ENCODE measurements at regions not wholly inside any gene's neighbourhood (a gene's known extent, or its start where the extent isn't known, plus 50 kb on each side); places are given as distances from the start of the nearest gene placed in this dataset.
"Not testable (repeated sequence)": the region's sequence is repeated elsewhere in the genome, so short reads cannot be mapped to it uniquely, and the experiment has no call there.

GRCh38 chr17:19474405-19474804, 59.2 kb upstream of the SLC47A1 start:
- H3K79me2 ChIP-seq (ENCODE audit: insufficient read depth, low read length); H3K9ac ChIP-seq (ENCODE audit: insufficient read depth, low read depth, low read length); H3K4me2 ChIP-seq (ENCODE audit: low read depth, low read length); in situ Hi-C loops (cut with HindIII; ENCODE audit: extremely low pct_ligation_motif_present, low pct_unique_long_range_greater_than_20kb); ATAC-seq; intact Hi-C loops (cut with micrococcal nuclease; ENCODE audit: unreplicated experiment); FAIRE-seq; H3K36me3 ChIP-seq (replicated peaks in 1 of 2; ENCODE audit: control insufficient read depth in 1 of 2, insufficient read depth in 2 of 2, low read length in 2 of 2); POLR2A ChIA-PET; H3K4me3 ChIP-seq (replicated peaks in 1 of 3; ENCODE audit: insufficient read depth in 1 of 3, low read depth in 2 of 3, low read length in 3 of 3); DNase-seq (ENCODE audit: low spot score); H4K20me1 ChIP-seq (ENCODE audit: insufficient read depth, low read length); BruUV-seq (replicated peaks); H3K27me3 ChIP-seq (ENCODE audit: control insufficient read depth in 1 of 2, insufficient read depth in 2 of 2, low read length in 2 of 2); H3K4me1 ChIP-seq (ENCODE audit: insufficient read depth, low read length); H3K9me3 ChIP-seq (ENCODE audit: low read length); H2AFZ ChIP-seq (ENCODE audit: low read length); CTCF ChIA-PET (ENCODE audit: low intra/inter-chr PET ratio, low total read pairs); H3K27ac ChIP-seq (ENCODE audit: extremely low read length, insufficient read depth, low read length): not testable (repeated sequence)
- TF ChIP-seq ZNF121 (CRISPR knock-in tag; IDR thresholded peaks at IDR 0.05), result peak; percentile 37; the same call in 1 of the 2 replicates
- 62% methylated on average over 3 of the region's 3 CpGs for WGBS (ENCODE audit: low lambda C conversion rate)

DNA sequence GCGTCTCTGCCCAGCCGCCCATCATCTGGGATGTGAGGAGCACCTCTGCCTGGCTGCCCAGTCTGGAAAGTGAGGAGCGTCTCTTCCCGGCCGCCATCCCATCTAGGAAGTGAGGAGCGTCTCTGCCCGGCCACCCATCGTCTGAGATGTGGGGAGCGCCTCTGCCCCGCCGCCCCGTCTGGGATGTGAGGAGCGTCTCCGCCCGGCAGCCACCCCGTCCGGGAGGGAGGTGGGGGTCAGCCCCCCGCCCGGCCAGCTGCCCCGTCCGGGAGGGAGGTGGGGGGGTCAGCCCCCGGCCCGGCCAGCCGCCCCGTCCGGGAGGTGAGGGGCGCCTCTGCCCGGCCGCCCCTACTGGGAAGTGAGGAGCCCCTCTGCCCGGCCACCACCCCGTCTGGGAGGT, 57.9 kb upstream of the SLC47A1 start:
- CTCF ChIA-PET (ENCODE audit: low intra/inter-chr PET ratio, low total read pairs), result not testable (repeated sequence)

GRCh38 chr17:19482576-19482975, 51.1 kb upstream of the SLC47A1 start:
- Histone ChIP-seq H3K79me2 (ENCODE audit: insufficient read depth, low read length) (no peaks in the 10 kb centered on the region), H3K36me3 (replicated peaks in 1 of 2; ENCODE audit: control insufficient read depth in 1 of 2, insufficient read depth in 2 of 2, low read length in 2 of 2) (no peaks in the 10 kb centered on the region), H2AFZ (ENCODE audit: low read length) (no peak overlapping the region), H3K9me3 (ENCODE audit: low read length) (no peaks in the 10 kb centered on the region), H3K4me1 (ENCODE audit: insufficient read depth, low read length) (no peaks in the 10 kb centered on the region), H3K27ac (ENCODE audit: extremely low read length, insufficient read depth, low read length) (no peak overlapping the region), H3K9ac (ENCODE audit: insufficient read depth, low read depth, low read length) (no peak overlapping the region), H3K27me3 (ENCODE audit: control insufficient read depth in 1 of 2, insufficient read depth in 2 of 2, low read length in 2 of 2) (peaks cover 0 to 6% of the 10 kb centered on the region in 2 experiments; a peak in 1 of 5 replicates), H4K20me1 (ENCODE audit: insufficient read depth, low read length) (no peaks in the 10 kb centered on the region), H3K4me2 (ENCODE audit: low read depth, low read length) (no peak overlapping the region), H3K4me3 (replicated peaks in 1 of 3; ENCODE audit: insufficient read depth in 1 of 3, low read depth in 2 of 3, low read length in 3 of 3) (no peak overlapping the region)
- no peak for FAIRE-seq
- in situ Hi-C loops (cut with HindIII; ENCODE audit: extremely low pct_ligation_motif_present, low pct_unique_long_range_greater_than_20kb), result no loop called here
- ATAC-seq, result no peak
- ChIA-PET CTCF (ENCODE audit: low intra/inter-chr PET ratio, low total read pairs) (no interaction called here), POLR2A (no interaction called here)
- intact Hi-C loops (cut with micrococcal nuclease; ENCODE audit: unreplicated experiment), result no loop called here
- 2% methylated on average over 1 of the region's 1 CpG for WGBS (ENCODE audit: low lambda C conversion rate)
- no TSS peak for BruUV-seq (replicated peaks)
- TF ChIP-seq TP53 (CRISPR knock-in tag; conservative IDR thresholded peaks at IDR 0.05) (no peak), SNAPC5 (CRISPR knock-in tag; IDR thresholded peaks at IDR 0.05; ENCODE audit: borderline replicate concordance) (no peak), GTF3A (CRISPR knock-in tag; conservative IDR thresholded peaks at IDR 0.05) (no peak), PHF8 (CRISPR knock-in tag; IDR thresholded peaks at IDR 0.05) (no peak), KAT7 (CRISPR knock-in tag; IDR thresholded peaks at IDR 0.05; ENCODE audit: borderline replicate concordance) (no peak), ZSCAN30 (CRISPR knock-in tag; IDR thresholded peaks at IDR 0.05) (no peak), SUZ12 (IDR thresholded peaks at IDR 0.05; ENCODE audit: low read depth, low read length) (no peak), ARHGAP35 (CRISPR knock-in tag; IDR thresholded peaks at IDR 0.05; ENCODE audit: borderline replicate concordance) (no peak)
- TF ChIP-seq, protein P1, sequence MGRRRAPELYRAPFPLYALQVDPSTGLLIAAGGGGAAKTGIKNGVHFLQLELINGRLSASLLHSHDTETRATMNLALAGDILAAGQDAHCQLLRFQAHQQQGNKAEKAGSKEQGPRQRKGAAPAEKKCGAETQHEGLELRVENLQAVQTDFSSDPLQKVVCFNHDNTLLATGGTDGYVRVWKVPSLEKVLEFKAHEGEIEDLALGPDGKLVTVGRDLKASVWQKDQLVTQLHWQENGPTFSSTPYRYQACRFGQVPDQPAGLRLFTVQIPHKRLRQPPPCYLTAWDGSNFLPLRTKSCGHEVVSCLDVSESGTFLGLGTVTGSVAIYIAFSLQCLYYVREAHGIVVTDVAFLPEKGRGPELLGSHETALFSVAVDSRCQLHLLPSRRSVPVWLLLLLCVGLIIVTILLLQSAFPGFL (CRISPR knock-in tag; IDR thresholded peaks at IDR 0.05), result no peak
- DNase-seq (ENCODE audit: low spot score), result no peak

More for the DNA sequence above, 57.9 kb upstream of the SLC47A1 start:
- 76% methylated on average over 18 of the region's 31 CpGs for WGBS (ENCODE audit: low lambda C conversion rate)
- FAIRE-seq; BruUV-seq (replicated peaks); H4K20me1 ChIP-seq (ENCODE audit: insufficient read depth, low read length); DNase-seq (ENCODE audit: low spot score); H3K79me2 ChIP-seq (ENCODE audit: insufficient read depth, low read length); H3K4me2 ChIP-seq (ENCODE audit: low read depth, low read length); H3K9ac ChIP-seq (ENCODE audit: insufficient read depth, low read depth, low read length); H3K27me3 ChIP-seq (ENCODE audit: control insufficient read depth in 1 of 2, insufficient read depth in 2 of 2, low read length in 2 of 2); H3K4me1 ChIP-seq (ENCODE audit: insufficient read depth, low read length); intact Hi-C loops (cut with micrococcal nuclease; ENCODE audit: unreplicated experiment); ATAC-seq; POLR2A ChIA-PET; H2AFZ ChIP-seq (ENCODE audit: low read length); H3K36me3 ChIP-seq (replicated peaks in 1 of 2; ENCODE audit: control insufficient read depth in 1 of 2, insufficient read depth in 2 of 2, low read length in 2 of 2); H3K9me3 ChIP-seq (ENCODE audit: low read length); H3K4me3 ChIP-seq (replicated peaks in 1 of 3; ENCODE audit: insufficient read depth in 1 of 3, low read depth in 2 of 3, low read length in 3 of 3); H3K27ac ChIP-seq (ENCODE audit: extremely low read length, insufficient read depth, low read length); in situ Hi-C loops (cut with HindIII; ENCODE audit: extremely low pct_ligation_motif_present, low pct_unique_long_range_greater_than_20kb): not testable (repeated sequence)
